Mesenchymal stem cell (in vitro differentiated cells and primary cell): ENCODE measurements at regions not wholly inside any gene's neighbourhood (a gene's known extent, or its start where the extent isn't known, plus 50 kb on each side); places are given as distances from the start of the nearest gene placed in this dataset.

Experiments used
- DNase-seq: peaks from one replicate; pipeline ENCODE4 v3.0.0-alpha.2; 2013
- H2AFZ ChIP-seq: one replicate; pipeline ENCODE4 v1.6.1; 2013; ENCODE audit warnings: low read depth, mild to moderate bottlenecking, control low read depth, inconsistent platforms, low read length, moderate library complexity
- H2AK5ac ChIP-seq: 2 replicates; pipeline ENCODE4 v1.6.1; 2013; ENCODE audit warnings: low read length, moderate library complexity, mild to moderate bottlenecking, inconsistent platforms; ENCODE audit not compliant: severe bottlenecking
- H2BK120ac ChIP-seq: one replicate; pipeline ENCODE4 v1.6.1; 2013; ENCODE audit warnings: low read depth, mild to moderate bottlenecking, inconsistent platforms, low read length, moderate library complexity
- H2BK12ac ChIP-seq, 2 experiments: one replicate each; pipeline ENCODE4 v1.6.1; 2013; ENCODE audit warnings: inconsistent platforms in 2 of 2, low read length in 2 of 2, mild to moderate bottlenecking in 2 of 2, moderate library complexity in 2 of 2, control low read depth in 1 of 2
- H2BK15ac ChIP-seq: one replicate; pipeline ENCODE4 v1.6.1; 2013; ENCODE audit warnings: mild to moderate bottlenecking, low read depth, inconsistent platforms; ENCODE audit not compliant: poor library complexity, severe bottlenecking
- H2BK5ac ChIP-seq: 2 replicates; pipeline ENCODE4 v1.6.1; 2013; ENCODE audit warnings: low read depth, mild to moderate bottlenecking, low read length, control low read depth, inconsistent platforms; ENCODE audit not compliant: poor library complexity, severe bottlenecking
- H3K14ac ChIP-seq, 2 experiments: one replicate each; pipeline ENCODE4 v1.6.1; 2013; ENCODE audit warnings: inconsistent platforms in 2 of 2, low read length in 2 of 2, control low read depth in 1 of 2, mild to moderate bottlenecking in 1 of 2, moderate library complexity in 1 of 2
- H3K18ac ChIP-seq, 2 experiments: one replicate each; pipeline ENCODE4 v1.6.1; 2013; ENCODE audit warnings: inconsistent platforms in 2 of 2, low read length in 2 of 2, control low read depth in 1 of 2, low read depth in 1 of 2, mild to moderate bottlenecking in 1 of 2
- H3K23ac ChIP-seq, 2 experiments: one replicate each; pipeline ENCODE4 v1.6.1; 2013; ENCODE audit warnings: inconsistent platforms in 2 of 2, low read length in 2 of 2, mild to moderate bottlenecking in 2 of 2, moderate library complexity in 2 of 2, control low read depth in 1 of 2
- H3K27ac ChIP-seq: 2 replicates; pipeline ENCODE4 v1.5.1; 2013; ENCODE audit warnings: mild to moderate bottlenecking, moderate library complexity, low read length, control low read depth, inconsistent platforms; ENCODE audit not compliant: poor library complexity, severe bottlenecking
- H3K27me3 ChIP-seq, 2 experiments: 2 replicates each; pipeline versions ENCODE4 v1.6.1 to v1.7.0; 2013; ENCODE audit warnings: low read length in 2 of 2, mild to moderate bottlenecking in 2 of 2, moderate library complexity in 2 of 2, control low read depth in 1 of 2, inconsistent platforms in 1 of 2; ENCODE audit not compliant: control insufficient read depth in 1 of 2, insufficient read depth in 1 of 2
- H3K36me3 ChIP-seq, 2 experiments: 2 replicates each; pipeline versions ENCODE4 v1.6.1 to v1.7.0; 2013; ENCODE audit warnings: low read length in 2 of 2, control low read depth in 1 of 2, inconsistent platforms in 1 of 2, low read depth in 1 of 2, mild to moderate bottlenecking in 1 of 2; ENCODE audit not compliant: insufficient read depth in 2 of 2, control insufficient read depth in 1 of 2
- H3K4ac ChIP-seq, 2 experiments: one replicate each; pipeline ENCODE4 v1.6.1; 2013; ENCODE audit warnings: inconsistent platforms in 2 of 2, low read length in 2 of 2, mild to moderate bottlenecking in 2 of 2, moderate library complexity in 2 of 2, control low read depth in 1 of 2, low read depth in 1 of 2
- H3K4me1 ChIP-seq: 2 replicates; pipeline ENCODE4 v1.6.1; 2013; ENCODE audit warnings: low read depth, low read length, control low read depth; ENCODE audit not compliant: control insufficient read depth, insufficient read depth
- H3K4me2 ChIP-seq: 2 replicates; pipeline ENCODE4 v1.6.1; 2013; ENCODE audit warnings: low read length, mild to moderate bottlenecking, inconsistent platforms; ENCODE audit not compliant: poor library complexity, severe bottlenecking
- H3K4me3 ChIP-seq, 2 experiments: 2 replicates each; pipeline versions ENCODE4 v1.5.1 to v1.7.0; 2013; ENCODE audit warnings: low read length in 2 of 2, mild to moderate bottlenecking in 2 of 2, control low read depth in 1 of 2, low read depth in 1 of 2; ENCODE audit not compliant: insufficient read depth in 1 of 2
- H3K79me1 ChIP-seq: replicated peaks from 2 replicates; pipeline ENCODE4 v1.6.1; 2013; ENCODE audit warnings: mild to moderate bottlenecking, control low read depth, low read length, inconsistent platforms; ENCODE audit not compliant: poor library complexity, severe bottlenecking
- H3K9ac ChIP-seq: 2 replicates; pipeline ENCODE4 v1.7.0; 2013; ENCODE audit warnings: mild to moderate bottlenecking, low read length, moderate library complexity
- H3K9me3 ChIP-seq: 2 replicates; pipeline ENCODE4 v1.7.0; 2013; ENCODE audit warnings: mild to moderate bottlenecking, low read length; ENCODE audit not compliant: control insufficient read depth
- H4K8ac ChIP-seq: one replicate; pipeline ENCODE4 v1.6.1; 2013; ENCODE audit warnings: inconsistent platforms, mild to moderate bottlenecking, low read length, moderate library complexity
- H4K91ac ChIP-seq: one replicate; pipeline ENCODE4 v1.6.1; 2013; ENCODE audit warnings: mild to moderate bottlenecking, low read length, inconsistent platforms
- WGBS: methylation state at CpG from one replicate; pipeline ENCODE4 v1.1.7; 2013; ENCODE audit warnings: mixed read lengths; 5-methylcytosine and 5-hydroxymethylcytosine counted together

- H2BK15ac ChIP-seq: no peak overlapping the region
- no peak overlapping the region for H2AFZ ChIP-seq
- 76% methylated on average over 2 of the region's 2 CpGs for WGBS
- no peak overlapping the region for H2AK5ac ChIP-seq
- H3K27ac ChIP-seq: no peak overlapping the region
- no peaks in the 10 kb centered on the region for H3K36me3 ChIP-seq
- H3K4ac ChIP-seq: no peak overlapping the region
- DNase-seq: no peak
- H3K9ac ChIP-seq: no peak overlapping the region
- H4K8ac ChIP-seq: no peak overlapping the region
- H3K18ac ChIP-seq: no peak overlapping the region
- no peak overlapping the region for H2BK5ac ChIP-seq
- no peaks in the 10 kb centered on the region for H3K79me1 ChIP-seq
- no peak overlapping the region for H3K23ac ChIP-seq
- H3K4me1 ChIP-seq: no peaks in the 10 kb centered on the region
- H2BK120ac ChIP-seq: no peak overlapping the region
- no peak overlapping the region for H4K91ac ChIP-seq
- no peaks in the 10 kb centered on the region for H3K9me3 ChIP-seq
- H3K4me3 ChIP-seq: no peak overlapping the region
- H3K14ac ChIP-seq: no peak overlapping the region
- H3K4me2 ChIP-seq: no peak overlapping the region
- H2BK12ac ChIP-seq: no peak overlapping the region
- H3K27me3 ChIP-seq: peaks cover 30 to 32% of the 10 kb centered on the region in 2 experiments
Observed at GRCh38 chr20:43825051-43825402, 89.6 kb upstream of the TOX2 start.

GRCh38 chr20:43824309-43825050 is 90.2 kb upstream of the TOX2 start:
- H3K9ac ChIP-seq: no peak overlapping the region
- no peak overlapping the region for H3K23ac ChIP-seq
- H3K4me3 ChIP-seq: no peak overlapping the region
- H3K4me2 ChIP-seq: no peak overlapping the region
- no peak overlapping the region for H3K14ac ChIP-seq
- H2AK5ac ChIP-seq: no peak overlapping the region
- H2BK120ac ChIP-seq: no peak overlapping the region
- no peaks in the 10 kb centered on the region for H3K4me1 ChIP-seq
- H4K91ac ChIP-seq: no peak overlapping the region
- 62% methylated on average over 9 of the region's 9 CpGs for WGBS
- no peak overlapping the region for H2BK12ac ChIP-seq
- H2AFZ ChIP-seq: no peak overlapping the region
- H2BK5ac ChIP-seq: no peak overlapping the region
- no peaks in the 10 kb centered on the region for H3K36me3 ChIP-seq
- peaks cover 26 to 30% of the 10 kb centered on the region in 2 experiments for H3K27me3 ChIP-seq
- no peaks in the 10 kb centered on the region for H3K79me1 ChIP-seq
- H3K18ac ChIP-seq: no peak overlapping the region
- no peak overlapping the region for H3K4ac ChIP-seq
- H2BK15ac ChIP-seq: no peak overlapping the region
- H4K8ac ChIP-seq: no peak overlapping the region
- no peak overlapping the region for H3K27ac ChIP-seq
- no peaks in the 10 kb centered on the region for H3K9me3 ChIP-seq
- peak; percentile 59 for DNase-seq

- H3K27ac ChIP-seq: no peak overlapping the region
- no peaks in the 10 kb centered on the region for H3K36me3 ChIP-seq
- no peak overlapping the region for H3K23ac ChIP-seq
- H2AK5ac ChIP-seq: no peak overlapping the region
- no peak overlapping the region for H3K14ac ChIP-seq
- no peak overlapping the region for H3K9ac ChIP-seq
- H4K91ac ChIP-seq: no peak overlapping the region
- H3K9me3 ChIP-seq: no peaks in the 10 kb centered on the region
- no peak overlapping the region for H2BK5ac ChIP-seq
- H4K8ac ChIP-seq: no peak overlapping the region
- H2BK15ac ChIP-seq: no peak overlapping the region
- no peaks in the 10 kb centered on the region for H3K79me1 ChIP-seq
- peaks cover 22 to 30% of the 10 kb centered on the region in 2 experiments for H3K27me3 ChIP-seq
- H2BK120ac ChIP-seq: no peak overlapping the region
- no peak overlapping the region for H3K18ac ChIP-seq
- H3K4me3 ChIP-seq: no peak overlapping the region
- DNase-seq: no peak
- H3K4ac ChIP-seq: no peak overlapping the region
- H2AFZ ChIP-seq: no peak overlapping the region
- no peak overlapping the region for H3K4me2 ChIP-seq
- 95% methylated on average over 2 of the region's 3 CpGs for WGBS
- no peaks in the 10 kb centered on the region for H3K4me1 ChIP-seq
- no peak overlapping the region for H2BK12ac ChIP-seq
Observed at GRCh38 chr20:43821795-43822194, 92.9 kb upstream of the TOX2 start.

- peaks cover 22 to 24% of the 10 kb centered on the region in 2 experiments for H3K27me3 ChIP-seq
- H3K9ac ChIP-seq: no peak overlapping the region
- H3K4me2 ChIP-seq: no peak overlapping the region
- H3K36me3 ChIP-seq: no peaks in the 10 kb centered on the region
- DNase-seq: no peak
- H3K79me1 ChIP-seq: no peaks in the 10 kb centered on the region
- H3K23ac ChIP-seq: no peak overlapping the region
- no peaks in the 10 kb centered on the region for H3K4me1 ChIP-seq
- no peak overlapping the region for H2BK12ac ChIP-seq
- H3K9me3 ChIP-seq: no peaks in the 10 kb centered on the region
- no peak overlapping the region for H2BK5ac ChIP-seq
- no peak overlapping the region for H3K27ac ChIP-seq
- H3K4ac ChIP-seq: no peak overlapping the region
- WGBS: 95% methylated on average over 6 of the region's 7 CpGs
- H2AFZ ChIP-seq: no peak overlapping the region
- peak overlapping the region; percentile 15 for H4K91ac ChIP-seq
- H4K8ac ChIP-seq: peak overlapping the region; percentile 38
- H3K18ac ChIP-seq: no peak overlapping the region
- H2BK15ac ChIP-seq: no peak overlapping the region
- no peak overlapping the region for H2AK5ac ChIP-seq
- H3K4me3 ChIP-seq: no peak overlapping the region
- H2BK120ac ChIP-seq: no peak overlapping the region
- H3K14ac ChIP-seq: no peak overlapping the region
Observed at GRCh38 chr20:43820731-43821330, 93.8 kb upstream of the TOX2 start.
